ENCODE measurements at regions not wholly inside any gene's neighbourhood (a gene's known extent, or its start where the extent isn't known, plus 50 kb on each side); places are given as distances from the start of the nearest gene placed in this dataset.

GRCh38 chr14:101232340-101233020, 328.8 kb upstream of the DIO3 start:
- TF ChIP-seq CTCF (IDR thresholded peaks at IDR 0.05) = no peak
- H3K4me3 ChIP-seq (ENCODE audit: low read length) = no peak overlapping the region
- intact Hi-C loops (cut with DNase I, micrococcal nuclease) = no loop called here
- CTCF ChIA-PET = no interaction called here
- H3K9me3 ChIP-seq (ENCODE audit: control insufficient read depth in 1 of 2, insufficient read depth in 1 of 2, low read length in 2 of 2) = peaks cover 0 to 5% of the 10 kb centered on the region in 2 experiments
- DNase-seq (peak in 1 of 14 experiments; percentile 19), ATAC-seq (ENCODE audit: poor library complexity) (no peak)
- Mint-ChIP-seq H3K36me3 (ENCODE audit: low read depth) (no peaks in the 10 kb centered on the region), H3K4me1 (ENCODE audit: low read depth) (no peaks in the 10 kb centered on the region), H3K27me3 (peaks cover 16% of the 10 kb centered on the region), H3K9me3 (no peaks in the 10 kb centered on the region), H3K27ac (no peak overlapping the region), H3K4me3 (no peak overlapping the region)
- H3K4me1 ChIP-seq (ENCODE audit: insufficient read depth, low read length) = no peaks in the 10 kb centered on the region
- POLR2A ChIA-PET = no interaction called here
- H3K27ac ChIP-seq (ENCODE audit: low read depth in 1 of 2, low read length in 2 of 2) = no peak overlapping the region
- no peaks in the 10 kb centered on the region for H3K27me3 ChIP-seq (ENCODE audit: control insufficient read depth in 1 of 2, insufficient read depth in 2 of 2, low read length in 2 of 2)
- no peaks in the 10 kb centered on the region for H3K36me3 ChIP-seq (ENCODE audit: insufficient read depth, low read length)

GRCh38 chr14:101233021-101233366, 328.3 kb upstream of the DIO3 start:
- no peak for ATAC-seq (ENCODE audit: poor library complexity)
- intact Hi-C loops (cut with DNase I, micrococcal nuclease) = no loop called here
- no peak for TF ChIP-seq CTCF (IDR thresholded peaks at IDR 0.05)
- CTCF ChIA-PET = no interaction called here
- no peaks in the 10 kb centered on the region for H3K4me1 Mint-ChIP-seq (ENCODE audit: low read depth)
- Histone ChIP-seq H3K36me3 (ENCODE audit: insufficient read depth, low read length) (no peaks in the 10 kb centered on the region), H3K27ac (ENCODE audit: low read depth in 1 of 2, low read length in 2 of 2) (no peak overlapping the region), H3K9me3 (ENCODE audit: control insufficient read depth in 1 of 2, insufficient read depth in 1 of 2, low read length in 2 of 2) (peaks cover 0 to 5% of the 10 kb centered on the region in 2 experiments), H3K4me1 (ENCODE audit: insufficient read depth, low read length) (no peaks in the 10 kb centered on the region), H3K27me3 (ENCODE audit: control insufficient read depth in 1 of 2, insufficient read depth in 2 of 2, low read length in 2 of 2) (no peaks in the 10 kb centered on the region), H3K4me3 (ENCODE audit: low read length) (no peak overlapping the region)
- H3K4me3 Mint-ChIP-seq = no peak overlapping the region
- H3K36me3 Mint-ChIP-seq (ENCODE audit: low read depth) = no peaks in the 10 kb centered on the region
- no peaks in the 10 kb centered on the region for H3K9me3 Mint-ChIP-seq
- H3K27me3 Mint-ChIP-seq = peaks cover 16% of the 10 kb centered on the region
- no peak overlapping the region for H3K27ac Mint-ChIP-seq
- DNase-seq = peak in 1 of 14 experiments; percentile 7
- POLR2A ChIA-PET = no interaction called here

GRCh38 chr14:101233391-101233790, 327.9 kb upstream of the DIO3 start:
- no peaks in the 10 kb centered on the region for H3K36me3 Mint-ChIP-seq (ENCODE audit: low read depth)
- POLR2A ChIA-PET = no interaction called here

More at GRCh38 chr14:101233391-101233790, 327.9 kb upstream of the DIO3 start:
- H3K36me3 ChIP-seq (ENCODE audit: insufficient read depth, low read length) = no peaks in the 10 kb centered on the region
- no peak overlapping the region for H3K27ac ChIP-seq (ENCODE audit: low read depth in 1 of 2, low read length in 2 of 2)
- no peaks in the 10 kb centered on the region for H3K27me3 ChIP-seq (ENCODE audit: control insufficient read depth in 1 of 2, insufficient read depth in 2 of 2, low read length in 2 of 2)
- no peak overlapping the region for H3K27ac Mint-ChIP-seq
- ATAC-seq (ENCODE audit: poor library complexity) (no peak), DNase-seq (peak in 1 of 14 experiments; percentile 11)
- H3K9me3 ChIP-seq (ENCODE audit: control insufficient read depth in 1 of 2, insufficient read depth in 1 of 2, low read length in 2 of 2) = peaks cover 0 to 5% of the 10 kb centered on the region in 2 experiments
- no peak for TF ChIP-seq CTCF (IDR thresholded peaks at IDR 0.05)
- intact Hi-C loops (cut with DNase I, micrococcal nuclease) = no loop called here
- H3K27me3 Mint-ChIP-seq = peaks cover 16% of the 10 kb centered on the region
- CTCF ChIA-PET = no interaction called here
- no peak overlapping the region for H3K4me3 ChIP-seq (ENCODE audit: low read length)
- no peak overlapping the region for H3K4me3 Mint-ChIP-seq
- no peaks in the 10 kb centered on the region for H3K9me3 Mint-ChIP-seq
- no peaks in the 10 kb centered on the region for H3K4me1 ChIP-seq (ENCODE audit: insufficient read depth, low read length)
- H3K4me1 Mint-ChIP-seq (ENCODE audit: low read depth) = no peaks in the 10 kb centered on the region

All from CD4-positive, alpha-beta T cell (primary cell).